Skin epidermis (tissue), 12 donors: ENCODE measurements at regions not wholly inside any gene's neighbourhood (a gene's known extent, or its start where the extent isn't known, plus 50 kb on each side); places are given as distances from the start of the nearest gene placed in this dataset.

Experiments
- H3K27ac ChIP-seq, 21 experiments: fragments of 200-600 bp; sonication (generic) in 11 of 21; one replicate each; pipeline ENCODE4 v1.5.0; 2020; ENCODE audit warnings: mild to moderate bottlenecking in 3 of 21, inconsistent platforms in 2 of 21, moderate library complexity in 2 of 21
- H3K4me3 ChIP-seq, 7 experiments: fragments of 200-600 bp; sonication (generic) in 2 of 7; one replicate each; pipeline ENCODE4 v1.5.0; 2020; ENCODE audit warnings: inconsistent platforms in 2 of 7, mild to moderate bottlenecking in 2 of 7, moderate library complexity in 1 of 7

GRCh38 chr9:81490605-81491331 lies 198.6 kb downstream of the TLE1 start:
- H3K27ac ChIP-seq = no peak overlapping the region

GRCh38 chr9:81489046-81489445 lies 200.3 kb downstream of the TLE1 start:
- no peak overlapping the region for H3K27ac ChIP-seq
- no peak overlapping the region for H3K4me3 ChIP-seq

More at GRCh38 chr9:81490605-81491331, 198.6 kb downstream of the TLE1 start:
- no peak overlapping the region for H3K4me3 ChIP-seq

- H3K4me3 ChIP-seq = no peak overlapping the region
- no peak overlapping the region for H3K27ac ChIP-seq
Measured at GRCh38 chr9:81480828-81481604, 208.3 kb downstream of the TLE1 start.

GRCh38 chr9:81479573-81479972 lies 209.8 kb downstream of the TLE1 start:
- Histone ChIP-seq H3K27ac (no peak overlapping the region), H3K4me3 (no peak overlapping the region)

GRCh38 chr9:81477669-81478068 lies 211.7 kb downstream of the TLE1 start:
- H3K4me3 ChIP-seq = no peak overlapping the region
- no peak overlapping the region for H3K27ac ChIP-seq

GRCh38 chr9:81476813-81477490 lies 212.4 kb downstream of the TLE1 start:
- no peak overlapping the region for H3K4me3 ChIP-seq
- no peak overlapping the region for H3K27ac ChIP-seq

GRCh38 chr9:81474792-81475191 lies 214.6 kb downstream of the TLE1 start:
- Histone ChIP-seq H3K27ac (no peak overlapping the region), H3K4me3 (no peak overlapping the region)

- Histone ChIP-seq H3K27ac (no peak overlapping the region), H3K4me3 (no peak overlapping the region)
Measured at GRCh38 chr9:81474125-81474524, 215.2 kb downstream of the TLE1 start.

GRCh38 chr9:81473708-81474107 lies 215.6 kb downstream of the TLE1 start:
- H3K4me3 ChIP-seq = no peak overlapping the region
- H3K27ac ChIP-seq = no peak overlapping the region

- no peak overlapping the region for H3K4me3 ChIP-seq
- H3K27ac ChIP-seq = no peak overlapping the region
Measured at GRCh38 chr9:81473206-81473605, 216.1 kb downstream of the TLE1 start.

- no peak overlapping the region for H3K4me3 ChIP-seq
- no peak overlapping the region for H3K27ac ChIP-seq
Measured at GRCh38 chr9:81472701-81473100, 216.6 kb downstream of the TLE1 start.

- no peak overlapping the region for H3K4me3 ChIP-seq
- no peak overlapping the region for H3K27ac ChIP-seq
Measured at GRCh38 chr9:81470864-81471263, 218.5 kb downstream of the TLE1 start.

- H3K4me3 ChIP-seq = no peak overlapping the region
- no peak overlapping the region for H3K27ac ChIP-seq
Measured at GRCh38 chr9:81468084-81468595, 221.2 kb downstream of the TLE1 start.

- H3K4me3 ChIP-seq = no peak overlapping the region
- no peak overlapping the region for H3K27ac ChIP-seq
Measured at GRCh38 chr9:81466981-81467380, 222.4 kb downstream of the TLE1 start.

GRCh38 chr9:81465468-81466011 lies 223.8 kb downstream of the TLE1 start:
- Histone ChIP-seq H3K27ac (no peak overlapping the region), H3K4me3 (no peak overlapping the region)

GRCh38 chr9:81462801-81463200 lies 226.5 kb downstream of the TLE1 start:
- Histone ChIP-seq H3K4me3 (no peak overlapping the region), H3K27ac (no peak overlapping the region)

- no peak overlapping the region for H3K27ac ChIP-seq
- no peak overlapping the region for H3K4me3 ChIP-seq
Measured at GRCh38 chr9:81461196-81461595, 228.2 kb downstream of the TLE1 start.

GRCh38 chr9:81460693-81461092 lies 228.7 kb downstream of the TLE1 start:
- H3K4me3 ChIP-seq = no peak overlapping the region
- no peak overlapping the region for H3K27ac ChIP-seq

- Histone ChIP-seq H3K27ac (no peak overlapping the region), H3K4me3 (no peak overlapping the region)
Measured at GRCh38 chr9:81459591-81459990, 229.8 kb downstream of the TLE1 start.

GRCh38 chr9:81456431-81457006 lies 232.8 kb downstream of the TLE1 start:
- Histone ChIP-seq H3K4me3 (no peak overlapping the region), H3K27ac (no peak overlapping the region)
